K562 (cell line): ENCODE measurements at regions not wholly inside any gene's neighbourhood (a gene's known extent, or its start where the extent isn't known, plus 50 kb on each side); places are given as distances from the start of the nearest gene placed in this dataset.

Source experiments
- DPF2 ChIP-seq: fragments of 450-650 bp; IDR thresholded peaks from 2 replicates; pipeline ENCODE4 v1.6.1; 2016
- HCFC1 ChIP-seq: IDR thresholded peaks from 2 replicates; pipeline ENCODE4 v1.6.1; 2012; ENCODE audit warnings: low read depth, low read length, improper control_type of control experiment
- TF ChIP-seq, protein P1 (sequence below): IDR thresholded peaks from 2 replicates; pipeline ENCODE4 v1.6.1; 2011; ENCODE audit warnings: borderline replicate concordance, low read depth, mild to moderate bottlenecking, moderate library complexity, low read length; ENCODE audit not compliant: insufficient read depth, poor library complexity, severe bottlenecking
- TF ChIP-seq, protein P2 (sequence below), 2 experiments: IDR thresholded peaks in 1 of 2; conservative IDR thresholded peaks in 1 of 2; 2 replicates each; pipeline ENCODE4 v1.6.1; 2016; ENCODE audit warnings: low read depth in 2 of 2, mild to moderate bottlenecking in 1 of 2, missing compliant biosample characterization in 1 of 2, missing genetic modification characterization in 1 of 2, moderate library complexity in 1 of 2

DNA sequence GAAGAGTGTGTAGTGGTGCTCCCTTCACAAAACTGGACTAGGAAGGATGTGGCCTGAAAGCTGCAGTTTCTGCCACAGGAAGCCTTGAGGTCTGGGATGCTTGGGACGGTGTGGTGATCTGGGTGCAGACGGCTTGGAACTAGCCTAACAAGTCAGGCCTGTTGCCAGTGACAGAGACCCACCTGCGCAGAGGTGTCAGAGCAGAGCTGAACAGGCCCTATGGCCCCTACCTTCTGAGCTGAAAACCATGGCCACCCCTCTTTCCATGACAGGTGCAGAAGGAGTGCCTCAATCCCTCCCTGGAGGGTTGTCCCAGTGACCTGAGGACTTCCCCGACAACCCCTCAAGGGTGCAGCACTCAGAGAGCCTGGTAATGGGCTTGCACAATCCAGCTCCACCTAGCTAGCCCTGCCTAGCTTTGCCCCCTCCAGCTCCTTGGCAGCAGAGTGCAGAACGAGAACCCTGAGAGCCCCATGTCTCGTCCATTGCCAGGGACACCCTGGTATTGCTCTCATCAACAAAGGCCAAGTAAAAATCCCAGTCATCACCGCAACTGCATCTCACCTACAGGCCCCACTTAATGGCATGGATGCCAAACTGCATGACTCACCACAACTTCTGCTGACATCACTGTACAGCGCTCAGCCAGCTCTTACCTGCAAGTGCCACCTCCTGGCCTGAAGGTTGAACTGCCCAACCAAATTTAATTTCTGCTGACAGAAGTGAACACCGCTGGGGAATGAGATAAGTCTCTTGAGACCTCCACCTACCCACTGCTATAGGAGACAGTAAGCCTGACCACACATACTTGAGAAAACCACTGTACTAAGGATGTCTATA is 563.1 kb downstream of the TFAP2A start (continued):
- TF ChIP-seq, protein P1, sequence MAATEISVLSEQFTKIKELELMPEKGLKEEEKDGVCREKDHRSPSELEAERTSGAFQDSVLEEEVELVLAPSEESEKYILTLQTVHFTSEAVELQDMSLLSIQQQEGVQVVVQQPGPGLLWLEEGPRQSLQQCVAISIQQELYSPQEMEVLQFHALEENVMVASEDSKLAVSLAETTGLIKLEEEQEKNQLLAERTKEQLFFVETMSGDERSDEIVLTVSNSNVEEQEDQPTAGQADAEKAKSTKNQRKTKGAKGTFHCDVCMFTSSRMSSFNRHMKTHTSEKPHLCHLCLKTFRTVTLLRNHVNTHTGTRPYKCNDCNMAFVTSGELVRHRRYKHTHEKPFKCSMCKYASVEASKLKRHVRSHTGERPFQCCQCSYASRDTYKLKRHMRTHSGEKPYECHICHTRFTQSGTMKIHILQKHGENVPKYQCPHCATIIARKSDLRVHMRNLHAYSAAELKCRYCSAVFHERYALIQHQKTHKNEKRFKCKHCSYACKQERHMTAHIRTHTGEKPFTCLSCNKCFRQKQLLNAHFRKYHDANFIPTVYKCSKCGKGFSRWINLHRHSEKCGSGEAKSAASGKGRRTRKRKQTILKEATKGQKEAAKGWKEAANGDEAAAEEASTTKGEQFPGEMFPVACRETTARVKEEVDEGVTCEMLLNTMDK: no peak
- no peak for TF ChIP-seq DPF2
- TF ChIP-seq, protein P2, sequence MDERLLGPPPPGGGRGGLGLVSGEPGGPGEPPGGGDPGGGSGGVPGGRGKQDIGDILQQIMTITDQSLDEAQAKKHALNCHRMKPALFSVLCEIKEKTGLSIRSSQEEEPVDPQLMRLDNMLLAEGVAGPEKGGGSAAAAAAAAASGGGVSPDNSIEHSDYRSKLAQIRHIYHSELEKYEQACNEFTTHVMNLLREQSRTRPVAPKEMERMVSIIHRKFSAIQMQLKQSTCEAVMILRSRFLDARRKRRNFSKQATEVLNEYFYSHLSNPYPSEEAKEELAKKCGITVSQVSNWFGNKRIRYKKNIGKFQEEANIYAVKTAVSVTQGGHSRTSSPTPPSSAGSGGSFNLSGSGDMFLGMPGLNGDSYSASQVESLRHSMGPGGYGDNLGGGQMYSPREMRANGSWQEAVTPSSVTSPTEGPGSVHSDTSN (CRISPR knock-in tag; IDR thresholded peaks at IDR 0.05; ENCODE audit: low read depth): no peak
- TF ChIP-seq, protein P2 (tag; conservative IDR thresholded peaks at IDR 0.05; ENCODE audit: low read depth): no peak
- TF ChIP-seq HCFC1: no peak
- TF ChIP-seq, all 486 proteins: peak for 0
